ENCODE measurements at regions not wholly inside any gene's neighbourhood (a gene's known extent, or its start where the extent isn't known, plus 50 kb on each side); places are given as distances from the start of the nearest gene placed in this dataset.

- Histone ChIP-seq H3K27ac (ENCODE audit: insufficient read depth, low read depth, low read length) (no peak overlapping the region), H3K27me3 (ENCODE audit: control insufficient read depth in 2 of 2, insufficient read depth in 2 of 2, low read length in 2 of 2) (no peaks in the 10 kb centered on the region), H3K4me1 (ENCODE audit: control insufficient read depth, extremely low read depth, insufficient read depth, low read length) (no peaks in the 10 kb centered on the region), H2AFZ (ENCODE audit: low read depth, low read length) (no peak overlapping the region), H3K9ac (replicated peaks; ENCODE audit: extremely low read depth, insufficient read depth, low read length) (no peak overlapping the region), H3K9me1 (replicated peaks; ENCODE audit: control insufficient read depth, extremely low read depth, insufficient read depth, low read length) (no peaks in the 10 kb centered on the region), H3K4me3 (replicated peaks in 1 of 3; ENCODE audit: insufficient read depth in 1 of 3, low read depth in 1 of 3, low read length in 3 of 3) (no peak overlapping the region), H3K79me2 (ENCODE audit: control insufficient read depth, insufficient read depth, low read length) (no peaks in the 10 kb centered on the region), H3K9me3 (replicated peaks; ENCODE audit: control insufficient read depth, insufficient read depth, low read length) (no peaks in the 10 kb centered on the region), H3K4me2 (ENCODE audit: insufficient read depth, low read length) (no peak overlapping the region), H4K20me1 (replicated peaks; ENCODE audit: control insufficient read depth, extremely low read depth, insufficient read depth, low read length) (no peaks in the 10 kb centered on the region), H3K36me3 (ENCODE audit: control insufficient read depth in 2 of 2, extremely low read depth in 1 of 2, insufficient read depth in 2 of 2, low read length in 2 of 2) (no peaks in the 10 kb centered on the region)
- DNase-seq (ENCODE audit: low read depth, low spot score) (no peak), FAIRE-seq (no peak)
- intact Hi-C loops (cut with micrococcal nuclease) (no loop called here), dilution Hi-C loops (cut with MboI; ENCODE audit: extremely low pct_ligation_motif_present, low sequenced_read_pairs) (no loop called here)
- POLR2A ChIA-PET: no interaction called here
- CTCF ChIA-PET: interaction anchor here (0.8 to 1.8 kb wide), 4 partner anchors 11 to 106 kb away, joined by 3 to 4 read pairs (median 4); no protein-coding TSS in a partner anchor
- BruUV-seq (replicated peaks): no TSS peak
- no peak for TF ChIP-seq GATA2 (IDR thresholded peaks at IDR 0.05; ENCODE audit: insufficient read depth, insufficient read length, low read depth, low read length)
- no peak for TF ChIP-seq MAX (IDR thresholded peaks at IDR 0.05; ENCODE audit: insufficient read depth, insufficient read length)
- TF ChIP-seq MYC (IDR thresholded peaks at IDR 0.05; ENCODE audit: low read depth, low read length): no peak
- no peak for TF ChIP-seq JUN (IDR thresholded peaks at IDR 0.05; ENCODE audit: borderline replicate concordance, insufficient read depth, insufficient read length, low read depth)
- no peak for TF ChIP-seq POLR2AphosphoS5 (IDR thresholded peaks at IDR 0.05; ENCODE audit: insufficient read depth, low read depth, low read length)
These were observed 143.1 kb downstream of the NR2F2 start for GRCh38 chr15:96473556-96473955.

- intact Hi-C loops (cut with micrococcal nuclease) (no loop called here), dilution Hi-C loops (cut with MboI; ENCODE audit: extremely low pct_ligation_motif_present, low sequenced_read_pairs) (no loop called here)
- Histone ChIP-seq H3K9me3 (replicated peaks; ENCODE audit: control insufficient read depth, insufficient read depth, low read length) (no peaks in the 10 kb centered on the region), H3K27ac (ENCODE audit: insufficient read depth, low read depth, low read length) (no peak overlapping the region), H4K20me1 (replicated peaks; ENCODE audit: control insufficient read depth, extremely low read depth, insufficient read depth, low read length) (no peaks in the 10 kb centered on the region), H3K4me1 (ENCODE audit: control insufficient read depth, extremely low read depth, insufficient read depth, low read length) (no peaks in the 10 kb centered on the region), H3K9me1 (replicated peaks; ENCODE audit: control insufficient read depth, extremely low read depth, insufficient read depth, low read length) (no peaks in the 10 kb centered on the region), H3K9ac (replicated peaks; ENCODE audit: extremely low read depth, insufficient read depth, low read length) (no peak overlapping the region), H3K79me2 (ENCODE audit: control insufficient read depth, insufficient read depth, low read length) (no peaks in the 10 kb centered on the region), H2AFZ (ENCODE audit: low read depth, low read length) (no peak overlapping the region), H3K27me3 (ENCODE audit: control insufficient read depth in 2 of 2, insufficient read depth in 2 of 2, low read length in 2 of 2) (no peaks in the 10 kb centered on the region), H3K4me2 (ENCODE audit: insufficient read depth, low read length) (no peak overlapping the region), H3K4me3 (replicated peaks in 1 of 3; ENCODE audit: insufficient read depth in 1 of 3, low read depth in 1 of 3, low read length in 3 of 3) (no peak overlapping the region), H3K36me3 (ENCODE audit: control insufficient read depth in 2 of 2, extremely low read depth in 1 of 2, insufficient read depth in 2 of 2, low read length in 2 of 2) (no peaks in the 10 kb centered on the region)
- BruUV-seq (replicated peaks): no TSS peak
- ChIA-PET POLR2A (no interaction called here), CTCF (interaction anchor here (0.8 to 1.8 kb wide), 4 partner anchors 11 to 106 kb away, joined by 3 to 4 read pairs (median 4); no protein-coding TSS in a partner anchor)
- DNase-seq (ENCODE audit: low read depth, low spot score): no peak
- FAIRE-seq: no peak
- TF ChIP-seq MAX (IDR thresholded peaks at IDR 0.05; ENCODE audit: insufficient read depth, insufficient read length): no peak
- TF ChIP-seq EZH2 (IDR thresholded peaks at IDR 0.05; ENCODE audit: borderline replicate concordance, low read depth, low read length, severe bottlenecking): no peak
- TF ChIP-seq FOS (IDR thresholded peaks at IDR 0.05; ENCODE audit: borderline replicate concordance, insufficient read depth, low read length): no peak
- TF ChIP-seq POLR2A (IDR thresholded peaks at IDR 0.05; ENCODE audit: low read depth, low read length): no peak
- no peak for TF ChIP-seq GATA2 (IDR thresholded peaks at IDR 0.05; ENCODE audit: insufficient read depth, insufficient read length, low read depth, low read length)
- TF ChIP-seq POLR2AphosphoS5 (IDR thresholded peaks at IDR 0.05; ENCODE audit: insufficient read depth, low read depth, low read length): no peak
- TF ChIP-seq MYC (IDR thresholded peaks at IDR 0.05; ENCODE audit: low read depth, low read length): no peak
- no peak for TF ChIP-seq JUN (IDR thresholded peaks at IDR 0.05; ENCODE audit: borderline replicate concordance, insufficient read depth, insufficient read length, low read depth)
- TF ChIP-seq CTCF (IDR thresholded peaks at IDR 0.05; ENCODE audit: extremely low read depth in 1 of 2, insufficient read depth in 1 of 2, low read depth in 1 of 2, low read length in 2 of 2): no peak
These were observed 143.7 kb downstream of the NR2F2 start for GRCh38 chr15:96474231-96474664.

Data from endothelial cell of umbilical vein (primary cell).